ENCODE measurements at regions not wholly inside any gene's neighbourhood (a gene's known extent, or its start where the extent isn't known, plus 50 kb on each side); places are given as distances from the start of the nearest gene placed in this dataset.
"Not testable (repeated sequence)": the region's sequence is repeated elsewhere in the genome, so short reads cannot be mapped to it uniquely, and the experiment has no call there.

- Histone ChIP-seq H3K4me3 (ENCODE audit: low read length in 2 of 2) (no peak overlapping the region), H3K27ac (ENCODE audit: low read depth in 1 of 2, low read length in 2 of 2) (no peak overlapping the region), H3K9me3 (ENCODE audit: control insufficient read depth, low read length) (no peaks in the 10 kb centered on the region), H3K27me3 (ENCODE audit: control insufficient read depth in 1 of 2, insufficient read depth in 2 of 2, low read length in 1 of 2) (no peaks in the 10 kb centered on the region), H3K4me1 (ENCODE audit: control insufficient read depth in 1 of 2, insufficient read depth in 2 of 2, low read length in 2 of 2) (no peaks in the 10 kb centered on the region), H3K36me3 (ENCODE audit: control insufficient read depth in 1 of 2, insufficient read depth in 2 of 2, low read length in 1 of 2) (no peaks in the 10 kb centered on the region)
- DNase-seq (no peak), ATAC-seq (ENCODE audit: low FRiP score) (peak; percentile 48)
- WGBS, 2 donors: 5 to 9% methylated on average over 12 of the region's 12 CpGs
- intact Hi-C loops (cut with DNase I): no loop called here
Observed at GRCh38 chr6:10316373-10316721, 98.5 kb downstream of the TFAP2A start.

GRCh38 chr6:10315658-10316372 is 99.1 kb downstream of the TFAP2A start:
- Histone ChIP-seq H3K27ac (ENCODE audit: low read depth in 1 of 2, low read length in 2 of 2) (no peak overlapping the region), H3K27me3 (ENCODE audit: control insufficient read depth in 1 of 2, insufficient read depth in 2 of 2, low read length in 1 of 2) (no peaks in the 10 kb centered on the region), H3K36me3 (ENCODE audit: control insufficient read depth in 1 of 2, insufficient read depth in 2 of 2, low read length in 1 of 2) (no peaks in the 10 kb centered on the region), H3K9me3 (ENCODE audit: control insufficient read depth, low read length) (peaks cover 2% of the 10 kb centered on the region), H3K4me1 (ENCODE audit: control insufficient read depth in 1 of 2, insufficient read depth in 2 of 2, low read length in 2 of 2) (no peaks in the 10 kb centered on the region), H3K4me3 (ENCODE audit: low read length in 2 of 2) (no peak overlapping the region)
- DNase-seq: no peak
- 28 to 34% methylated on average over 7 of the region's 7 CpGs for WGBS, 2 donors
- intact Hi-C loops (cut with DNase I): no loop called here
- no peak for ATAC-seq (ENCODE audit: low FRiP score)

- intact Hi-C loops (cut with DNase I): no loop called here
- Histone ChIP-seq H3K4me1 (ENCODE audit: control insufficient read depth in 1 of 2, insufficient read depth in 2 of 2, low read length in 2 of 2) (no peaks in the 10 kb centered on the region), H3K36me3 (ENCODE audit: control insufficient read depth in 1 of 2, insufficient read depth in 2 of 2, low read length in 1 of 2) (no peaks in the 10 kb centered on the region), H3K9me3 (ENCODE audit: control insufficient read depth, low read length) (peaks cover 2% of the 10 kb centered on the region), H3K27me3 (ENCODE audit: control insufficient read depth in 1 of 2, insufficient read depth in 2 of 2, low read length in 1 of 2) (no peaks in the 10 kb centered on the region), H3K27ac (ENCODE audit: low read depth in 1 of 2, low read length in 2 of 2) (no peak overlapping the region), H3K4me3 (ENCODE audit: low read length in 2 of 2) (no peak overlapping the region)
- ATAC-seq (ENCODE audit: low FRiP score): no peak
- 69 to 72% methylated on average over 8 of the region's 8 CpGs for WGBS, 2 donors
- no peak for DNase-seq
Observed at GRCh38 chr6:10315034-10315433, 99.8 kb downstream of the TFAP2A start.

GRCh38 chr6:10314163-10314955 is 100.5 kb downstream of the TFAP2A start:
- Histone ChIP-seq H3K4me1 (ENCODE audit: control insufficient read depth in 1 of 2, insufficient read depth in 2 of 2, low read length in 2 of 2) (no peaks in the 10 kb centered on the region), H3K36me3 (ENCODE audit: control insufficient read depth in 1 of 2, insufficient read depth in 2 of 2, low read length in 1 of 2) (no peaks in the 10 kb centered on the region), H3K27me3 (ENCODE audit: control insufficient read depth in 1 of 2, insufficient read depth in 2 of 2, low read length in 1 of 2) (no peaks in the 10 kb centered on the region), H3K27ac (ENCODE audit: low read depth in 1 of 2, low read length in 2 of 2) (no peak overlapping the region), H3K9me3 (ENCODE audit: control insufficient read depth, low read length) (peaks cover 2% of the 10 kb centered on the region), H3K4me3 (ENCODE audit: low read length in 2 of 2) (no peak overlapping the region)
- ATAC-seq (ENCODE audit: low FRiP score) (no peak), DNase-seq (no peak)
- WGBS, 2 donors: 45 to 48% methylated on average over 17 of the region's 17 CpGs
- intact Hi-C loops (cut with DNase I): no loop called here

GRCh38 chr6:10313799-10314162 is 101.1 kb downstream of the TFAP2A start:
- intact Hi-C loops (cut with DNase I): no loop called here

GRCh38 chr6:10312445-10312844 is 102.4 kb downstream of the TFAP2A start:
- ATAC-seq (ENCODE audit: low FRiP score): no peak
- intact Hi-C loops (cut with DNase I): no loop called here
- 57 to 59% methylated on average over 11 of the region's 11 CpGs for WGBS, 2 donors

More at GRCh38 chr6:10313799-10314162, 101.1 kb downstream of the TFAP2A start:
- ATAC-seq (ENCODE audit: low FRiP score) (no peak), DNase-seq (no peak)
- WGBS, 2 donors: 48 to 53% methylated on average over 5 of the region's 5 CpGs
- Histone ChIP-seq H3K4me3 (ENCODE audit: low read length in 2 of 2) (no peak overlapping the region), H3K27ac (ENCODE audit: low read depth in 1 of 2, low read length in 2 of 2) (no peak overlapping the region), H3K27me3 (ENCODE audit: control insufficient read depth in 1 of 2, insufficient read depth in 2 of 2, low read length in 1 of 2) (no peaks in the 10 kb centered on the region), H3K4me1 (ENCODE audit: control insufficient read depth in 1 of 2, insufficient read depth in 2 of 2, low read length in 2 of 2) (no peaks in the 10 kb centered on the region), H3K9me3 (ENCODE audit: control insufficient read depth, low read length) (peaks cover 2% of the 10 kb centered on the region), H3K36me3 (ENCODE audit: control insufficient read depth in 1 of 2, insufficient read depth in 2 of 2, low read length in 1 of 2) (no peaks in the 10 kb centered on the region)

GRCh38 chr6:10311546-10312405 is 103.1 kb downstream of the TFAP2A start:
- H3K27me3 ChIP-seq (ENCODE audit: control insufficient read depth in 1 of 2, insufficient read depth in 2 of 2, low read length in 1 of 2); intact Hi-C loops (cut with DNase I); H3K9me3 ChIP-seq (ENCODE audit: control insufficient read depth, low read length); H3K4me1 ChIP-seq (ENCODE audit: control insufficient read depth in 1 of 2, insufficient read depth in 2 of 2, low read length in 2 of 2); ATAC-seq (ENCODE audit: low FRiP score); H3K4me3 ChIP-seq (ENCODE audit: low read length in 2 of 2); H3K27ac ChIP-seq (ENCODE audit: low read depth in 1 of 2, low read length in 2 of 2); DNase-seq; H3K36me3 ChIP-seq (ENCODE audit: control insufficient read depth in 1 of 2, insufficient read depth in 2 of 2, low read length in 1 of 2): not testable (repeated sequence)
- 88 to 89% methylated on average over 14 of the region's 14 CpGs for WGBS, 2 donors

More at GRCh38 chr6:10312445-10312844, 102.4 kb downstream of the TFAP2A start:
- H3K9me3 ChIP-seq (ENCODE audit: control insufficient read depth, low read length): peaks cover 2% of the 10 kb centered on the region
- no peaks in the 10 kb centered on the region for H3K27me3 ChIP-seq (ENCODE audit: control insufficient read depth in 1 of 2, insufficient read depth in 2 of 2, low read length in 1 of 2)
- no peaks in the 10 kb centered on the region for H3K4me1 ChIP-seq (ENCODE audit: control insufficient read depth in 1 of 2, insufficient read depth in 2 of 2, low read length in 2 of 2)
- no peak overlapping the region for H3K27ac ChIP-seq (ENCODE audit: low read depth in 1 of 2, low read length in 2 of 2)
- no peaks in the 10 kb centered on the region for H3K36me3 ChIP-seq (ENCODE audit: control insufficient read depth in 1 of 2, insufficient read depth in 2 of 2, low read length in 1 of 2)
- H3K4me3 ChIP-seq (ENCODE audit: low read length in 2 of 2): no peak overlapping the region
- no peak for DNase-seq

GRCh38 chr6:10310826-10311225 is 104.0 kb downstream of the TFAP2A start:
- no peaks in the 10 kb centered on the region for H3K27me3 ChIP-seq (ENCODE audit: control insufficient read depth in 1 of 2, insufficient read depth in 2 of 2, low read length in 1 of 2)
- intact Hi-C loops (cut with DNase I): no loop called here
- DNase-seq: no peak
- H3K27ac ChIP-seq (ENCODE audit: low read depth in 1 of 2, low read length in 2 of 2): no peak overlapping the region
- H3K9me3 ChIP-seq (ENCODE audit: control insufficient read depth, low read length): peaks cover 2% of the 10 kb centered on the region
- H3K4me1 ChIP-seq (ENCODE audit: control insufficient read depth in 1 of 2, insufficient read depth in 2 of 2, low read length in 2 of 2): no peaks in the 10 kb centered on the region
- WGBS, 2 donors: 83 to 88% methylated on average over 10 of the region's 10 CpGs
- no peak for ATAC-seq (ENCODE audit: low FRiP score)
- H3K36me3 ChIP-seq (ENCODE audit: control insufficient read depth in 1 of 2, insufficient read depth in 2 of 2, low read length in 1 of 2): no peaks in the 10 kb centered on the region
- no peak overlapping the region for H3K4me3 ChIP-seq (ENCODE audit: low read length in 2 of 2)
